ENCODE measurements at regions not wholly inside any gene's neighbourhood (a gene's known extent, or its start where the extent isn't known, plus 50 kb on each side); places are given as distances from the start of the nearest gene placed in this dataset.

GRCh38 chr17:54372069-54372749, 528.4 kb upstream of the TOM1L1 start:
- TF ChIP-seq, protein P1, sequence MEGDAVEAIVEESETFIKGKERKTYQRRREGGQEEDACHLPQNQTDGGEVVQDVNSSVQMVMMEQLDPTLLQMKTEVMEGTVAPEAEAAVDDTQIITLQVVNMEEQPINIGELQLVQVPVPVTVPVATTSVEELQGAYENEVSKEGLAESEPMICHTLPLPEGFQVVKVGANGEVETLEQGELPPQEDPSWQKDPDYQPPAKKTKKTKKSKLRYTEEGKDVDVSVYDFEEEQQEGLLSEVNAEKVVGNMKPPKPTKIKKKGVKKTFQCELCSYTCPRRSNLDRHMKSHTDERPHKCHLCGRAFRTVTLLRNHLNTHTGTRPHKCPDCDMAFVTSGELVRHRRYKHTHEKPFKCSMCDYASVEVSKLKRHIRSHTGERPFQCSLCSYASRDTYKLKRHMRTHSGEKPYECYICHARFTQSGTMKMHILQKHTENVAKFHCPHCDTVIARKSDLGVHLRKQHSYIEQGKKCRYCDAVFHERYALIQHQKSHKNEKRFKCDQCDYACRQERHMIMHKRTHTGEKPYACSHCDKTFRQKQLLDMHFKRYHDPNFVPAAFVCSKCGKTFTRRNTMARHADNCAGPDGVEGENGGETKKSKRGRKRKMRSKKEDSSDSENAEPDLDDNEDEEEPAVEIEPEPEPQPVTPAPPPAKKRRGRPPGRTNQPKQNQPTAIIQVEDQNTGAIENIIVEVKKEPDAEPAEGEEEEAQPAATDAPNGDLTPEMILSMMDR (conservative IDR thresholded peaks at IDR 0.05), result no peak
- TF ChIP-seq ZFX (IDR thresholded peaks at IDR 0.05), result no peak

Data from C4-2B (cell line).